ENCODE measurements at regions not wholly inside any gene's neighbourhood (a gene's known extent, or its start where the extent isn't known, plus 50 kb on each side); places are given as distances from the start of the nearest gene placed in this dataset.

GRCh38 chr2:22843919-22844537 is 541.0 kb upstream of the KLHL29 start:
- Histone ChIP-seq H3K4me1 (ENCODE audit: control insufficient read depth, insufficient read depth, low read length) (no peaks in the 10 kb centered on the region), H3K4me3 (ENCODE audit: low read depth in 2 of 2, low read length in 2 of 2) (no peak overlapping the region), H3K36me3 (ENCODE audit: control insufficient read depth, insufficient read depth, low read length) (no peaks in the 10 kb centered on the region), H3K27me3 (ENCODE audit: control insufficient read depth, insufficient read depth, low read length) (no peaks in the 10 kb centered on the region), H3K9me3 (ENCODE audit: control insufficient read depth, insufficient read depth, low read depth, low read length) (no peaks in the 10 kb centered on the region), H3K27ac (ENCODE audit: low read length) (no peak overlapping the region)
- ATAC-seq (no peak), DNase-seq (ENCODE audit: low read depth, low spot score) (no peak)
- ChIA-PET POLR2A (no interaction called here), CTCF (no interaction called here)
- in situ Hi-C loops (cut with HindIII; ENCODE audit: low pct_unique_long_range_greater_than_20kb, low sequenced_read_pairs) (no loop called here), intact Hi-C loops (cut with micrococcal nuclease; ENCODE audit: unreplicated experiment) (no loop called here)
- no peak for TF ChIP-seq CTCF (IDR thresholded peaks at IDR 0.05)
- TF ChIP-seq REST (IDR thresholded peaks at IDR 0.05; ENCODE audit: insufficient read depth in 1 of 2, low read depth in 2 of 2, low read length in 1 of 2), result no peak
- TF ChIP-seq SIN3A (IDR thresholded peaks at IDR 0.05; ENCODE audit: borderline replicate concordance, insufficient read depth, low read depth, low read length), result no peak
- no peak for TF ChIP-seq POLR2AphosphoS5 (IDR thresholded peaks at IDR 0.05; ENCODE audit: low read depth, low read length)
- TF ChIP-seq TCF7L2 (IDR thresholded peaks at IDR 0.05; ENCODE audit: low read depth, low read length), result no peak
- BruUV-seq (replicated peaks), result no TSS peak

GRCh38 chr2:22850310-22850709 is 534.7 kb upstream of the KLHL29 start:
- Histone ChIP-seq H3K4me3 (ENCODE audit: low read depth in 2 of 2, low read length in 2 of 2) (no peak overlapping the region), H3K4me1 (ENCODE audit: control insufficient read depth, insufficient read depth, low read length) (no peaks in the 10 kb centered on the region), H3K27ac (ENCODE audit: low read length) (no peak overlapping the region), H3K9me3 (ENCODE audit: control insufficient read depth, insufficient read depth, low read depth, low read length) (no peaks in the 10 kb centered on the region), H3K36me3 (ENCODE audit: control insufficient read depth, insufficient read depth, low read length) (no peaks in the 10 kb centered on the region), H3K27me3 (ENCODE audit: control insufficient read depth, insufficient read depth, low read length) (no peaks in the 10 kb centered on the region)
- DNase-seq (ENCODE audit: low read depth, low spot score), result no peak
- no TSS peak for BruUV-seq (replicated peaks)
- ChIA-PET CTCF (no interaction called here), POLR2A (no interaction called here)
- no peak for TF ChIP-seq SIN3A (IDR thresholded peaks at IDR 0.05; ENCODE audit: borderline replicate concordance, insufficient read depth, low read depth, low read length)
- TF ChIP-seq TCF7L2 (IDR thresholded peaks at IDR 0.05; ENCODE audit: low read depth, low read length), result no peak
- no peak for TF ChIP-seq CTCF (IDR thresholded peaks at IDR 0.05)
- no peak for TF ChIP-seq POLR2AphosphoS5 (IDR thresholded peaks at IDR 0.05; ENCODE audit: low read depth, low read length)
- no peak for TF ChIP-seq REST (IDR thresholded peaks at IDR 0.05; ENCODE audit: insufficient read depth in 1 of 2, low read depth in 2 of 2, low read length in 1 of 2)
- intact Hi-C loops (cut with micrococcal nuclease; ENCODE audit: unreplicated experiment), result no loop called here
- in situ Hi-C loops (cut with HindIII; ENCODE audit: low pct_unique_long_range_greater_than_20kb, low sequenced_read_pairs), result no loop called here
- no peak for ATAC-seq

Measured in Panc1 (cell line).